ENCODE measurements at regions not wholly inside any gene's neighbourhood (a gene's known extent, or its start where the extent isn't known, plus 50 kb on each side); places are given as distances from the start of the nearest gene placed in this dataset.

- TF ChIP-seq CTCF (IDR thresholded peaks at IDR 0.05) (no peak), POLR2A (IDR thresholded peaks at IDR 0.05) (no peak)
Measured at GRCh38 chr13:30082391-30082790, 225.0 kb downstream of the KATNAL1 start.

All from uterus (tissue), 2 donors.